ENCODE measurements at regions not wholly inside any gene's neighbourhood (a gene's known extent, or its start where the extent isn't known, plus 50 kb on each side); places are given as distances from the start of the nearest gene placed in this dataset.
A peak's percentile ranks its signal among the peaks of the same experiment; 100 is the strongest.

- no peak overlapping the region for H3K27ac ChIP-seq (ENCODE audit: low read depth, low read length)
- H3K23me2 ChIP-seq (ENCODE audit: low read depth, low read length), result no peaks in the 10 kb centered on the region
- H4K20me1 ChIP-seq (replicated peaks in 1 of 2; ENCODE audit: control insufficient read depth in 1 of 2, insufficient read depth in 2 of 2, low read length in 2 of 2), result no peaks in the 10 kb centered on the region
- H3K18ac ChIP-seq (ENCODE audit: extremely low read depth, low read length), result no peak overlapping the region
- H2BK20ac ChIP-seq (ENCODE audit: low read length), result no peak overlapping the region
- H4K8ac ChIP-seq (ENCODE audit: extremely low read depth, insufficient read depth, low read length), result no peak overlapping the region
- H3K4ac ChIP-seq (replicated peaks; ENCODE audit: insufficient read length, low read depth, low read length), result no peak overlapping the region
- no peaks in the 10 kb centered on the region for H3K79me1 ChIP-seq (ENCODE audit: low read depth, low read length)
- no peak overlapping the region for H3K9ac ChIP-seq (replicated peaks in 1 of 4; ENCODE audit: extremely low read depth in 1 of 4, low read depth in 3 of 4, low read length in 3 of 4)
- H3K14ac ChIP-seq (ENCODE audit: insufficient read length), result no peak overlapping the region
- no peak overlapping the region for H2AK5ac ChIP-seq (ENCODE audit: low read depth, low read length)
- no peak overlapping the region for H3K4me2 ChIP-seq (ENCODE audit: insufficient read depth in 1 of 2, low read depth in 2 of 2, low read length in 2 of 2)
- peaks cover 2 to 3% of the 10 kb centered on the region in 2 experiments; a peak in 1 of 4 replicates for H3K9me3 ChIP-seq (ENCODE audit: insufficient read depth in 2 of 2, low read depth in 1 of 2, low read length in 1 of 2)
- TF ChIP-seq ASH2L (IDR thresholded peaks at IDR 0.05; ENCODE audit: low read length), result no peak
- TF ChIP-seq BCL11A (IDR thresholded peaks at IDR 0.05; ENCODE audit: low read depth in 2 of 2, low read length in 2 of 2), result no peak
- TF ChIP-seq CEBPB (IDR thresholded peaks at IDR 0.05; ENCODE audit: low read depth, low read length), result peak; percentile 70; the same call in 1 of the 2 replicates
- H2BK120ac ChIP-seq (replicated peaks; ENCODE audit: low read depth, low read length), result no peak overlapping the region
- H3K56ac ChIP-seq (replicated peaks; ENCODE audit: insufficient read length, low read depth, low read length), result no peak overlapping the region
- no peaks in the 10 kb centered on the region for H3K36me3 ChIP-seq (ENCODE audit: control insufficient read depth in 2 of 4, insufficient read depth in 4 of 4, low read length in 3 of 4)
- H2AFZ ChIP-seq (ENCODE audit: low read length), result no peak overlapping the region; the same call in 1 of the 2 replicates
- FAIRE-seq (no peak), DNase-seq (ENCODE audit: low read depth in 1 of 2, low spot score in 2 of 2) (no peak)
- no peak overlapping the region for H3K23ac ChIP-seq (ENCODE audit: insufficient read length)
- no peak overlapping the region for H2BK12ac ChIP-seq (ENCODE audit: low read depth, low read length)
- H2BK15ac ChIP-seq (ENCODE audit: low read length), result no peak overlapping the region
- H3K4me1 ChIP-seq (replicated peaks in 1 of 4; ENCODE audit: control insufficient read depth in 3 of 4, insufficient read depth in 4 of 4, low read length in 3 of 4), result no peaks in the 10 kb centered on the region
- no peaks in the 10 kb centered on the region for H3K79me2 ChIP-seq (ENCODE audit: control insufficient read depth in 1 of 2, insufficient read depth in 2 of 2, low read length in 2 of 2)
- H2BK5ac ChIP-seq (ENCODE audit: low read depth, low read length), result no peak overlapping the region
- no peak overlapping the region for H4K91ac ChIP-seq (replicated peaks; ENCODE audit: insufficient read length, low read length)
- no peak overlapping the region for H4K5ac ChIP-seq (ENCODE audit: insufficient read length, low read depth, low read length)
- 90% methylated on average over 1 of the region's 1 CpG; no CpG with 5 or more reads in 1 of the 2 experiments for WGBS, 2 experiments (ENCODE audit: extremely low coverage in 1 of 2, insufficient coverage in 1 of 2, insufficient read length in 1 of 2, insufficient replicate concordance in 2 of 2, low coverage in 1 of 2, low lambda C conversion rate in 2 of 2, missing lambda C conversion rate in 1 of 2)
- ChIA-PET POLR2A (ENCODE audit: partially characterized antibody) (no interaction called here), CTCF (ENCODE audit: partially characterized antibody) (interaction anchor here (1.1 kb wide), 1 partner anchor 552 kb away, joined by 3 read pairs; no protein-coding TSS in a partner anchor)
- no peak overlapping the region for H3K4me3 ChIP-seq (ENCODE audit: extremely low read depth in 1 of 4, insufficient read depth in 2 of 4, low read depth in 3 of 4, low read length in 4 of 4)
- peaks cover 0 to 1% (median 0%) of the 10 kb centered on the region in 4 experiments; a peak in 1 of 7 replicates for H3K27me3 ChIP-seq (replicated peaks in 1 of 4; ENCODE audit: control insufficient read depth in 3 of 4, extremely low read depth in 1 of 4, insufficient read depth in 3 of 4, low read length in 3 of 4)
These were observed 1671.9 kb downstream of the NCAM2 start for GRCh38 chr21:22670148-22670547.

All from H1 (cell line).